GM13976 (cell line): ENCODE measurements at regions not wholly inside any gene's neighbourhood (a gene's known extent, or its start where the extent isn't known, plus 50 kb on each side); places are given as distances from the start of the nearest gene placed in this dataset.

Experiments used
- DNase-seq: peaks from one replicate; pipeline ENCODE4 v3.0.0; 2012; ENCODE audit warnings: low spot score
- CTCF ChIP-seq: IDR thresholded peaks from 2 replicates; pipeline ENCODE4 v1.5.1; 2012; ENCODE audit warnings: borderline replicate concordance, mild to moderate bottlenecking; ENCODE audit not compliant: insufficient read depth; ENCODE audit errors: extremely low read depth, missing control alignments, control extremely low read depth
- in situ Hi-C: fragments of 300-500 bp; cut with MboI; formaldehyde crosslinking; loops from one replicate; pipeline ENCODE4 v1.12.0; 2022; ENCODE audit warnings: low sequenced_read_pairs, mixed read lengths, inconsistent platforms; ENCODE audit not compliant: unreplicated experiment

GRCh38 chr11:109799604-109800003 is 293.6 kb upstream of the ZC3H12C start:
- in situ Hi-C loops, result loop anchor here (25.0 kb wide), 1 partner anchor 1413 kb away; no protein-coding TSS in a partner anchor
- TF ChIP-seq CTCF, result no peak
- DNase-seq, result no peak

GRCh38 chr11:109804911-109805310 is 288.3 kb upstream of the ZC3H12C start:
- TF ChIP-seq CTCF, result no peak
- no peak for DNase-seq
- in situ Hi-C loops, result loop anchor here (25.0 kb wide), 1 partner anchor 1407 kb away; no protein-coding TSS in a partner anchor

- TF ChIP-seq CTCF, result no peak
- in situ Hi-C loops, result loop anchor here (25.0 kb wide), 1 partner anchor 1406 kb away; no protein-coding TSS in a partner anchor
- no peak for DNase-seq
Observed at GRCh38 chr11:109806205-109806604, 287.0 kb upstream of the ZC3H12C start.

GRCh38 chr11:109808569-109808968 is 284.6 kb upstream of the ZC3H12C start:
- DNase-seq, result no peak
- in situ Hi-C loops, result loop anchor here (25.0 kb wide), 1 partner anchor 1404 kb away; no protein-coding TSS in a partner anchor
- TF ChIP-seq CTCF, result no peak

- no peak for TF ChIP-seq CTCF
- in situ Hi-C loops, result loop anchor here (25.0 kb wide), 1 partner anchor 1397 kb away; no protein-coding TSS in a partner anchor
- no peak for DNase-seq
Observed at GRCh38 chr11:109814824-109815223, 278.4 kb upstream of the ZC3H12C start.

GRCh38 chr11:109815500-109816150 is 277.6 kb upstream of the ZC3H12C start:
- no peak for TF ChIP-seq CTCF
- DNase-seq, result no peak
- in situ Hi-C loops, result loop anchor here (25.0 kb wide), 1 partner anchor 1397 kb away; no protein-coding TSS in a partner anchor
